ENCODE measurements at regions not wholly inside any gene's neighbourhood (a gene's known extent, or its start where the extent isn't known, plus 50 kb on each side); places are given as distances from the start of the nearest gene placed in this dataset.
"Not testable (repeated sequence)": the region's sequence is repeated elsewhere in the genome, so short reads cannot be mapped to it uniquely, and the experiment has no call there.

DNA sequence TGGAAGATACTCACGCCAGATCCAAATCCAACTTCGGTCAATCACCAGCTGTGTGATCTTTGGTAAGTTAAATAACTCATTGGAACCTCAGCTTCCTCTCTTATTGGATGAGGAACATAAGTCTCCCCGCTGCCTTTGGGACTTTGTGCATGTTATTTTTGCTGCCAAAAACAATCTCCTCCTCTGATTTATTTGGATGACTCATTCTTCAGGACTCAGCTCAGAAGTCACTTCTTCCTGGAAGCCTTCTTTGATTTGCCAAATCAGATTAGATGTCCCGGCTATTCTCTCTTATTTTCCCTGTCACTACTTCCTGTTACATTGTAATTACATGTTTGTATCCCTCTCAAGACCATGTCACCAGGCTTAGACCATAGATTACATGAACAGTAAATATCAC lies 138.0 kb upstream of the BOD1L1 start:
- no peak for DNase-seq

DNA sequence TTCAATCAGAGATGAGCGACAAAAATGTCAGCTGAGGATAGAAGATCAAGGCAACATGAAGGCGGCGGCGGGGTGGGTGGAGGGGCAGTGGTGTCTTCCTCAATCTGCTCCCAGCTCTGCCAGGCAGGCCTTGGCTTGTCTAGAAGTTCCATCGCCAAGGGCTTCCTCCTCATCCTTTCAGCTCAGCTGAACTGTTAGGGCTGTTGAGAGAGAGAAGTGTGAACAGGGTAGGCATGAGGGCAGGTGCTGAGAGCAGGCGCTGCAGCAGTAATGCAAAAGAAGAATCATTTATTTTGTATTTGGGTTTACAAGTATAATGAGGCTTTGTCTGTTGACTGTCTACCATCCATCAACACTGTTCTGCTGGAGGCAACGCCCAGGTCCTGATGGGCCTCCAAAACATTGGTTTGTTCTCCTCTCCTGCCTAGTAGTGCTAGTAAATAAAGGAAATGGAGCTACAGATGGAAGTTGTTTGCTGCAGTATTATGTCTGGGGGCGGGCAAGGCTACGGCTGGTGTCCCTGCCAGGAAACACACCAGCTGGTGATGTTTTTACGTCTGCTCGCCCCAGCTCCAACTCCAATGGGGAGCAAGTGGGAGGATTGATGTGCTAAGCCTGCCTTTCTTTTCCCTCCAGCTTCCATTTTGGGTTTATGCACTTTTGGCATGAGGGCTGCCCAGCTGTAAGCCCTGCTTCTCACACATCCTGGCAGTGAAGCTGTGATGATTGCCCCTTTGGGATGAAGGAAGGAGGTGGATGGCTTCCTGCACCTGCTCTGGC lies 139.4 kb upstream of the BOD1L1 start:
- DNase-seq = no peak

DNA sequence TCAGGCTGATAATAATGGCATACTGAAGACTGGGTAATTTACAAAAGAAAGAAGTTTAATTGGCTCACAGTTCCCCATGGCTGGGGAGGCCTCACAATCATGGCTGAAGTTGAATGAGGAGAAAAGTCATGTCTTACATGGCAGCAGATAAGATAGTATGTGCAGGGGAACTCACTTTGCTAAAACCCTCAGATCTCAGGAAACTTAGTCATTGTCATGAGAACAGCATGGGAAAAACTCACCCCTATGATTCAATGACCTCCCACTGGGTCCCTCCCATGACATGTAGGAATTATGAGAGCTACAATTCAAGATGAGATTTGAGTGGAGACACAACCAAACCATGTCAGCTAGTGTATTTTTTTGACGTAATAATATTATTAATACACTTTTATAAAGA lies 149.8 kb upstream of the BOD1L1 start:
- no peak for DNase-seq

DNA sequence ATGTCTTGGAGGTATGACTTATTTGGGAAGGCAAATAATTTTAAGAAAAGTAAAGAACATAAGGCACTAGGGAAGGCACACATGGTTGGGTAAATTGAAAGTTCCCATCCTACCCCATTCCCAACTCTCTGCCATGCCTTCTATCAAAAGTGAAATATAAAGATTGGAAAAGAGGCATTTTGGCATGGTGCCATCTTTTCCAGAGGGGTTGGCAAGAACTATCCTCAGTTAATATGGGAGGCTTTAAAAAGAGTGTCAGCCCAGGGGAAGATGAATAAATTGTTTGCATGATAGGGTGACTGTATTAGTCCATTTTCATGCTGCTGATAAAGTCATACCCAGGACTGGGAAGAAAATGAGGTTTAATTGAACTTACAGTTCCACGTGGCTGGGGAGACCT lies 150.8 kb upstream of the BOD1L1 start:
- DNase-seq = no peak

DNA sequence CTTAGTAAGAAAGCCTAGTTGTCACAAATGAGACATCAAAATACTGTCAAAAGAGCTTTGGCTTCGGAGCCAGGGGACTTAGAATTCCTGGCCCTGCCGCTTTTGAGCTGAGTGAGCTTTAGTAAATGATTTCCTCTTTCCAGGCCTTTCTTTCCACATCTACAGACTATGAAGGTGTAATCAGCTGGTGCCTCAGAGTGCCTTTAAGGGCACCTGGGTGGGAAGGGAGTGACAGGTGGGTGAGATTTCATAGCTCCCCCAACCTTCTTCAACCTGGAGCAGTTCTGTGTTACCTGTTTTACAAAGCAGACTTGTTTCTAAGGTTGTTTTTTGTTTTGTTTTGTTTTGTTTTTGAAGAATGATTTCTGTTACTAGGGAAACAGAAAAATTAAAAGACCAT lies 154.7 kb upstream of the BOD1L1 start:
- no peak for DNase-seq

DNA sequence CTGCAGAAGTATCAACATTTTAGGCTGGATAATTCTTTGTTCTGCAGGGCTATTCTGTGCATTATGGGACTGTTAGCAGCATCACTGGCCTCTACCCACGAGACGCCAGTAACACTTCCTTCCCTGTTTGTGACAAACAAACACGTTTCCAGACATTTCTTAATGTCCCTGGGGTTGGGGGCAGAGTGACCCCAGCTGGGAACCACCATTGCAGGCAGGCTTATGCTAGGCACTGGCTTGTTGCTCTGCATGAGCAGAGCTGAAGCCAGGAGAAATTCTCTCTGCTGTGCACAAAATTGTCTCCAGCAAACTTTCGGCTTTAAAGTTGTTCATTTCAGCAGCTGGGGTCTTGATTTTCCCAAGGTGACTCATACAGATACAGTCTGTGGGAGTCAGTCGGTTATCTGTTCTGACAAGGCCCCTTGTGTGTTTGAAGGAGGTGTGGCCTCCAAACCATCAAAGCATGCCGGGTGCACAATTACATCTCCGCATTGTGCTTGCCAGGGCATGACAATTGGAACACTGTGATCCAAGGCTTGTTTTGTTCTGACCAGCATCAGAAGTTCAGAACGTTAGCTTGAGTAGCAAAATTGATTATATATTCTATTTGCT lies 156.4 kb upstream of the BOD1L1 start:
- no peak for DNase-seq

DNA sequence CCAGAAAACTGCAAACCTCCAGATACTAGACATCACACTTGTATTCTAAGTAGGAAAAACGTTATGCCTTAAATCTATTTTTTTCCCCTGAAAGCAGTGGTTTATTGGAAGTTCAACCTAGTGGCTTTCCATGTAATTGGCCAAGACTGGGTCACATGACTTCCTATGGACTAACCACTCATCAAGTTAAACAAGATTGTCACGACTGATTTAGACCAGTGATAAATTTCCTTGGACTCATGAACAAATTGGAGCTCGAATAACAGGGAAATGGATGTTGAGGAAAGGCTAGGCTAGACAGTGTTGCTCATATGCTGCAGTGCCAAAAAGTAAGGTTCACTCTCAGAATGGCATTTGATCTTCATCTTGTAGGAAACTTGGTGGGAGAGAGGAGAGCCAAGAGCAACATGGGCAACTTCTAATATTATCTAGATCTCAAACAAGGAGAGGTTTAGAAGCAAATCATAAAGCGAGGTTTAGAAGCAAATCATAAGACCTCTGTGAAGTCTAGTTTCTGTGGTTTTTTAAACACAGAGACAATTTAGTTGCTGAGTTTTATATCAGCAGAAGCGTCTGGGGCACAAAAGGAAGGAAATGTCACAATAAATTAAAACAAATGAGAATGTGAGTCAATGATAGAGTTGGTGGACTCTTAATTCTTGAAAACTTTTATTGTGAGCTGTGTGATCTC lies 165.6 kb upstream of the BOD1L1 start:
- no peak for DNase-seq

DNA sequence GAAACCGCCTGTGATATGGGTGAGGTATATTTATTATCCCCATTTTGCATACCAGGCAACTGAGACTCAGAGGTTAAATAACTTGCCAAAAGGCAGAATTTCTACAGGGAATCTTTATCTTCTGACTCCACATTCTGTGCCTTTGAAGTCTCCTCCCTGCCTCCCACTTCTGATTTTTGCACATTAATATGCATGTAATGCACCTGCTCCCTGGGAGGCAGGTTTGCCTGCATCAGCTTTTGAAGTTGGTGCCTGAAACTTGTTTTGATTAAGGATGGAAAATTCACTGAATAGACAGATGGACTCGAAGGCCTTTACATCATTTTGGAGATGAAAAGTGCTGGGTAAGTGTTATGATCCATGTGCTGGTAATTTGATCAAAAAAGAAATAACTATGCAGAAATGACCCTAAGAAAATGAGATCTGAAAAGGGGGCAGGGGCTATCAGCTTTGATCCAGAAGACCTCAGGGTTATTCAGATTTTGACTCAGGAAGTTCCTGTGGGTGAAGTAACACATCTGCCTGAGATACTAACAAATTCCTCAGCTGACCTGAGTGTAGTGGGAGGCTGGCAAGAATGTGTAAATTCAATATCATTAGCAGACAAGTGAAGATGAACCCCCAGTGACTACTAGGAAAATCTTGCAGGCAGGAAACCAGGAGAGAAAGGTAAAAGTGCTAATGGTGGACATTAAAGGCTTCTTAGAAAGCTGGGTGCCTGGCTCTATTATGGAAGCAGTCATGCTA lies 167.5 kb upstream of the BOD1L1 start:
- DNase-seq = no peak

DNA sequence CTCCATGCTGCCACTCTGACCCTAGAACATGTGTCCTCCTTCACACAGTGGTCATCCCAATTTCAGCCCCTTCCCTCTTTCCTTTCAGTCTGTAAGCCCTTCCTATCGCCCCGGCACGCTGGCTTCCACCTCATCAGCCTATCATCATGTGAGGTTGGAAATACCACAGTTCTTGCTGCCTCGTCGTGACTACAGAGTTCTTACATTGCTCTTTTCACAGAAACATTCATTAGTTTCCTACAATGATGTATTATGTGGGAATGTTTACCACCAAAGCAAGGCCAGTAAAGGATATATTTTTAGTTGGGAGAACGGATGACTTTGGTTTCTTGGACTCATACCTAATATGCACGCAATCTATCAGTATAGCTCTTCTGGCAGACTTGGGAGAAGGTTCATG lies 169.5 kb upstream of the BOD1L1 start:
- no peak for DNase-seq

DNA sequence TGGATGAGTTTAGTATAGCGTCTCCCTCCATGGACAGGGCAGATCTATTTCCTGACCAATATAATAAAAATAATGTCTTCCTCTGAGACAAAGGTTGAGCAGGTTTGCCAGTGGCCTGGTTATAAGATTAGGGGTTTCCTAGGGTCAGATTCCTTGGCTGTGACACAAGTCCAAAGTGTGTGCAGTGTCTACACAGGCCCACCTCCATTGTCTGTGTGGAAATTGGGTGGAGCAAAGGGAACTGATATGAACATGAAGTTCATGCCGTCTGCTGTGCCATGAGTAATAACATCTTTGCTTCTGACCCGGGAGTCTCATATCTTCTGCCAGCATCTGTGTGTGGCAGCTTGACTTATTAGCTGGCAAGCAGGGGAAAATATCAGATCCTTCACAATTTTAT lies 187.7 kb upstream of the BOD1L1 start:
- DNase-seq = no peak

DNA sequence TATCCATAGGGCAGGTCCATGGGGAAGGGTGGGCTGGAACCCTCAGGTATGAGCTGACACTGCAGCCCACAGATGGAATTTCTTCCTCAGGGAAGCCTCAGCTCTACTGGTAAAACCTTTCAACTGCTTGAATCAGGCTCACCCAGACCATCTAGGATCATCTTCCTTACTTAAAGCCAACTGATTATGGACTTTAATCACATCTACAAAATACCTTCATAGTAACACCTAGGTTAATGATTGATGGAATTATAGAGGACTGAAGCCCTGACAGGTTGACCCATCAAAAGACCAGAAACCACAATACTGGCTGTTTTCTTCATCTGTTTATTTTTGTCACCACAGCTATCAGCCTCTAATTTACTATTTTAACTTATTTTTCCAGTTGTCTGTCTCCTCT lies 188.9 kb upstream of the BOD1L1 start:
- DNase-seq = no peak

DNA sequence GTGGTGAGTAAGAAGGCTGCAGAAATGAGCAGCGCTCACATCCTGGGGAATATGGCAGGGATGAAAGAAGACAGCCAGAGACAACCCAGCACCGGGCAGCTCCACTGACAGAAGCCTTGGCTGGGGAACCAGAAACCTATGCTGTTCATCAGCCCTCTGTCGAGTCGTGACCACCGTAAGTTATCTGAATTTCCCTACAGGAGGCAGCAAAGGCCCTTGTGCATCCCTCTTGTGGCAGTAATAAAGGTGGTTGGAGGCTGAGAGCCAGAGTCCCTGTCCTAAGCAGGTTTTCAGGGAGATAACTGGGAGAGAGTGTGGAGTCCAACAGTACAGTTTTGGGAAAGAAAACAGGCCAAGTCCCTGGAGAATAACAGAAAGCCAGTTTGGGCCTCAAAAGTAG lies 194.0 kb upstream of the BOD1L1 start:
- no peak for DNase-seq

DNA sequence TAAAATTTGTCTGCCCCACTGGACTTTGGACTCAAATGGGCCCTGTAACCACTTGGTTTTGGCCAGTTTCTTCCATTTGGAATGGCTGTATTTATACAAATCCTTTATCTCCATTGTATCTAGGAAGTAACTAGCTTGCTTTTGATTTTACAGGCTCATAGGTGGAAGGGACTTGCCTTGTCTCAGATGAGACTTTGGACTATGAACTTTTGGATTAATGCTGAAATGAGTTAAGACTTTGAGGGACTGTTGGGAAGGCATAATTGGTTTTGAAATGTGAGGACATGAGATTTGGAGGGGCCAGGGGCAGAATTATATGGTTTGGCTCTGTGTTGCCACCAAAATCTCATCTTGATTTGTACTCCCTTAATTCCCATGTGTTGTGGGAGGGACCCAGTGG lies 198.3 kb upstream of the BOD1L1 start:
- not testable (repeated sequence) for DNase-seq

DNA sequence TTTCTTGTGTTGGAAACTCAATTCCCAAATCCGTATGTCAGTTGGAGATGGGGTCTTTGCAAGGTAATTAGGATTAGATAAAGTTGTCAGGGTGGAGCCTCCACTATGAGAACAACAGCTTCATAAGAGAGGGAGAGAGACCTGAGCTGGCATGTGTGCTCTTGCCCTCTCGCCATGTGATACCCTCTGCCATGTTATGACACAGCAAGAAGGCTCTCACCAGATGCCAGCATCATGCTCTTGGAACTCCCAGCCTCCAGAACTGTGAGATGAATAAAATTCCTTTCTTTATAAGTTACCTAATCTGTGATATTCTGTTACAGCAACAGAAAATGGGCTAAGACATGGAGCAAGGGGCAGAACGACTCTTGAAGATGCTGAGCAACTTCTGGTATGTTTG lies 201.9 kb upstream of the BOD1L1 start:
- no peak for DNase-seq

DNA sequence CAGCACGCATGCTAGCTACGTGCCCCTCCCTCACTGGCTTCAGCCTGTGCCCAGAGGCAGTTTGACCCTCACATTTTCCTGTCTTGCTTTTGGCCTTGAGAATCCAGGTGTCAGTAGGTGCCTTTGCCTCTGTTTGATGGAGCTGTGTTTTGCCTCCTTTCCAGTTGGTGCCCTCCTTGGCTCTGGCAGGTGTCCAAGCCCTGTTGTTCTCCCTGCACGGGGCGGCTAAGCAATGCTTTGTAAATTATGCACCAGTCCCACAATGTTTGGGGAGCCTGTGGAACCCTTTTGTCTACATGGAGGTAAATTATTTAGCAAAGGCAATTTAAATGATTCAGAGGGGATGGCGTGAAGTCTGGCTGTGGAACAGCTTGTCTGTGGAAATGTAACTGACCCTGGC lies 202.9 kb upstream of the BOD1L1 start:
- no peak for DNase-seq

DNA sequence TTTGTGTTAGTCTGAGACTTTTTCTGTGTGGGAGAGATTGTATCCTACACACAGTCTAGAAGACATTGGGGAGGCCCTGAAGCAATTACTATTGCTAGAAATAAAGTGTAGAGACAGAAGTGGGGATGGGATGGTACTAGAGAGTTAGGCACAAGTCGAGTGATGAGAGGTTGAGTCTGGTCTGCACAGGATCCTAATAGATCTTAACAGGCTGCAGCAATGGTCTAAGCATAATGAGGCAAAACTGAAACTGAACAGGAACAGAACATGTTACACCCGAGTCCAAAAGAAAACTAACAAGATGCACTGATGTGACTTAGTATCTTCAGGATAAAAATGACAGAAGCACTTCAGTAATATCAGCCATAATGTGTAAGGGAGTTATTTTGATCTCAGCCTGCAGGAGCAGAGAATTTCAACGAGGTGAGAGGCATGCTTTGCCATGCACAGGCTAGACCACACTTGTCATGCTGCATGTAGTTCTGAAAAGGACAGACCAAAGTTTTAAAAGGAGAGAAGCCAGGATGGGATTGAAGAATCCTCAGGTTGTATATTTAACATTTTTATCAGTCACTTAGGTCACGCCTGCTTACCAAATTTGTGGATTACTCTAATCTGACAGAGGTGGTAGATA lies 205.8 kb upstream of the BOD1L1 start:
- no peak for DNase-seq

DNA sequence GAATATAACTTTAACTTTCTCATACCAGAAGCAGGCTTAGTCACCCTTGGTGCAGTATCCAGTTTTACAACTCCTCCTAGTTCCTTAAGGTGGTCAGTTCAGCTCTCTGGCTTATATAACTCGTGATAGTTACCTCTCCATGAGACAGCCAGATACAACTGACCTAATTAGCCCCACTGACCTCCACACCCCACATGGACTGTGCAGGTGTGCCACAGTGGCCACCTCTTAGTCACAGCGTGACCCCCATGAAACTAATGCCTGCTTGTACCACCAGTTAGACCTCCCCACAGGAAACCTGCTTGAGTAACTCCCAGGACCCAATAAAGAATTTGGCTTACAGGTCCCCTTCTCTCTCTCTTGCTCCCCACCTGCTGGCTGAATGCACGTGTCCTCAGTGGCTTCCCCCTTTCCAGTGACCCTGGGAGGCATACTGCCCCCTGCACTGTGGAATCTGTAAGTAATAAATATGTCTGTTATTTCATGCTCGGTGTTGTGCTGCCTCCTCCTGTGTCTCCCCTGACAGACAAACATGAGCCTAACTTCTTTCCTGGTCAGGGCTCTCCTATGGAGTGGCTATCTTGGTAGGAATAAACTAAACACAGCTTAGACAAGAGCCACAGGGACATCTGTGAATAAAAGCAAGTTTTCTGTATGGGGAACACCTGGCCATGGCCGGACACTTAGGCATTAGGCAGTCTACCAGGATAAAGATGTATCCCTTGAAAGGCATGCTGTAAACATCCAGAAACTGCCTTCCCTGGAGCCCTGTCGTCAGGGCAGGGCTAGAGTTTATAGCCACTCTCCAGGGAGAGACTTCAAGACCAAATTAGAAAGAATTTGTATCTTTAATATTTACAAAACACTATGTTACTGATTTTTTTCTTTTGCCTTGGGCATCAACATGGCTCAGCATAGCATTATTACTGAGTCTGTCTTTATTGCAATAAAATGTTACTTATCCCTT lies 209.7 kb upstream of the BOD1L1 start:
- no peak for DNase-seq

DNA sequence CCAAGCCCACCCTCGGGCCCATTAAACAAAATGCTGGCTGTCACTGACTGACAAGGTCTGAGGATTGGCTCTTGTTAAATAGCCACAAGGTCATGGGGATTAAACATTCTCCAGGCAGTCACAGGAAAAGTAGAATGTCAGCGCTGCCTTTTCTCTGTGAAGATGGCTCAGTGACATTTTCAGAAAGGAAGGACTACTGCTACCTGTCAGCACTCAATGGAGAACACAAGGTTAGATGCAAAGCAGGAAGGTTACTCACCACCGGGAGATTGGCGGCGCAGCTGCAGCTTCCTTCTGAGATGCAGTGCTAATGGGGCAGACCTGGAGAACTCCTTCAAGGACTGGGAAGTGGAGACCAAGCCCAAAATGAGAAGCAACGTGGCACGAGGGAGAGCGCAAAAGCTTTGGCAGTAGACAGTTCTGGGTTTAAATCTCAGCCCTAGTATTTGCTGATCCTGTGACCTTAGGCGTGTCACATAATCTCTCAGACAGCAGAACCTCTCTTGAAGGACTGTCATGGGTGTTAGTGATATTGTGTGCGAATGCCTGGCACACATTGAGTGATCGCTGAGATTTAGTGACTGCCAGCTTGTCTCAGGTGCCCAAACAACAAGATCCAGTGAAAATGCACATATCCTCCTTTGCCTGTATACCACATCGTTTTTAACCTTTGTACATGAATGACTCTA lies 213.1 kb upstream of the BOD1L1 start:
- DNase-seq = no peak

DNA sequence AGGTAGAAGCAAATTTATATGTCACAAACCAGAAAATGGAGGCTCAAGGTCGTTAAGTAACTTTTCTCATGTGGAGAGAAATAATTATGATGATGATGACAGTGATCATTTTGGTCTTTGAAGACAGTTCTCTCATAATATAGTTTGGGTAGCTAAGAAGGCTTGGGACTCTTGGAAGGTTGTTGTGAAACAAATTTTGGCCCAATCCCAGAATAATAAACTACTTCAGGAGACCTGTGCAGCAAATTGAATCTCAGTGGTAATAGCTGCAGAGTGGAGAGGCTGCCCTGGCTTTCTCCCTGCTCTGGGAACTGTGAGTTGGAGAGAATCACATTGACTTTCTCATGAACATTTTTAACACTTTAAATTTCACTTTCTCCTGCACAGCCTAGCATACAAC lies 217.2 kb upstream of the BOD1L1 start:
- no peak for DNase-seq

DNA sequence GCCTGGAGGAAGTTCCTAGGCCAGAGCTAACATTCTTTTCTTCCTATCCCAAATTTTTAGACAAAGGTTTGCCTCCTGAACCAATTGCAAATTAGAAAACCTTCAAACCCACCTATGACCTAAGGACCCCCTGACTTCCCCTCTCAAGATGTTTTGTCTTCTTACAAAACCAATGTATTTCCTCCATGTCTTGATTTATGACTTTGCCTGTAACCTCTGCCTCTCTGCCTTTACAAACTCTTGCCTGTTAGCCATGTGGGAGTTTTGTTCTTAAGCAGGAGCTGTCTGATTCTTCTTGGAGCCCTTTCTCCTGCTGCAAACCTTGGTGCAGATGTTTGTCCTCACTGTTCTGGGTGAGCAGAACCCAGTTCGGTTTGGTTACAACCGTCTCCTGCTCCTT lies 222.3 kb upstream of the BOD1L1 start:
- no peak for DNase-seq
